Gastroesophageal sphincter (tissue), 4 donors: ENCODE measurements at regions not wholly inside any gene's neighbourhood (a gene's known extent, or its start where the extent isn't known, plus 50 kb on each side); places are given as distances from the start of the nearest gene placed in this dataset.

ENCODE experiments used
- ATAC-seq: fragments of 150-250 bp; one replicate; pipeline ENCODE4 v1.9.1; 2016; ENCODE audit warnings: mild to moderate bottlenecking, moderate library complexity
- H3K27ac ChIP-seq, 4 donors: fragments of 200-600 bp; sonication (generic) in 3 of 4; 1 replicate in 3 of 4; 2 replicates in 1 of 4; pipeline ENCODE4 v1.5.1; 2016 to 2019
- H3K27me3 ChIP-seq: fragments of 200-600 bp; sonication (generic); one replicate; pipeline ENCODE4 v1.5.1; 2019
- H3K36me3 ChIP-seq, 2 donors: fragments of 200-600 bp; sonication (generic); one replicate each; pipeline ENCODE4 v1.5.1; 2019; ENCODE audit warnings: control low read depth in 1 of 2
- H3K4me1 ChIP-seq, 3 donors: fragments of 200-600 bp; sonication (generic); 1 replicate in 2 of 3; 2 replicates in 1 of 3; pipeline ENCODE4 v1.5.1; 2016 to 2019; ENCODE audit warnings: control low read depth in 2 of 3
- H3K4me3 ChIP-seq, 2 donors: fragments of 200-600 bp; sonication (generic); one replicate each; pipeline ENCODE4 v1.5.1; 2019; ENCODE audit warnings: mild to moderate bottlenecking in 1 of 2, moderate library complexity in 1 of 2
- H3K9me3 ChIP-seq, 3 donors: fragments of 200-600 bp; sonication (generic); one replicate each; pipeline ENCODE4 v1.5.1; 2017 to 2019; ENCODE audit warnings: control low read depth in 2 of 3
- CTCF ChIP-seq, 4 experiments: fragments of 200-600 bp in 2 of 4; fragments of 450-650 bp in 2 of 4; sonication (generic) in 1 of 4; IDR thresholded peaks; one replicate each; pipeline ENCODE4 v1.5.1; 2017 to 2019; ENCODE audit warnings: antibody characterized with exemption in 4 of 4, mild to moderate bottlenecking in 2 of 4, moderate library complexity in 2 of 4
- EP300 ChIP-seq: sonication (generic); formaldehyde crosslinking; IDR thresholded peaks from one replicate; pipeline ENCODE4 v1.6.1; 2017; ENCODE audit warnings: antibody characterized with exemption, mild to moderate bottlenecking
- POLR2A ChIP-seq, 2 donors: fragments of 450-650 bp; IDR thresholded peaks; one replicate each; pipeline ENCODE4 v1.6.1; 2017; ENCODE audit warnings: antibody characterized with exemption in 2 of 2, mild to moderate bottlenecking in 2 of 2, moderate library complexity in 1 of 2
- POLR2AphosphoS5 ChIP-seq: sonication (generic); formaldehyde crosslinking; IDR thresholded peaks from one replicate; pipeline ENCODE4 v1.6.1; 2017; ENCODE audit warnings: antibody characterized with exemption
- WGBS, 2 donors: methylation state at CpG; one replicate each; pipeline ENCODE4 v1.1.5; 2018; ENCODE audit warnings: low coverage in 1 of 2; 5-methylcytosine and 5-hydroxymethylcytosine counted together

- Histone ChIP-seq H3K27me3 (no peaks in the 10 kb centered on the region), H3K4me3 (no peak overlapping the region), H3K27ac (no peak overlapping the region), H3K4me1 (peaks cover 0 to 10% (median 6%) of the 10 kb centered on the region in 3 donors), H3K9me3 (no peaks in the 10 kb centered on the region), H3K36me3 (no peaks in the 10 kb centered on the region)
- TF ChIP-seq EP300 (no peak), POLR2A (IDR thresholded peaks at IDR 0.05) (no peak), CTCF (IDR thresholded peaks at IDR 0.05) (no peak), POLR2AphosphoS5 (no peak)
- ATAC-seq: no peak
- WGBS, 2 donors: 73 to 85% methylated on average over 5 to 6 of the region's 16 CpGs
These were observed 103.9 kb upstream of the HDAC4 start for GRCh38 chr2:239504643-239505235.

GRCh38 chr2:239502430-239503186 is 101.8 kb upstream of the HDAC4 start:
- H3K36me3 ChIP-seq: no peaks in the 10 kb centered on the region
- H3K9me3 ChIP-seq: no peaks in the 10 kb centered on the region
- ATAC-seq: no peak
- no peak for TF ChIP-seq EP300
- TF ChIP-seq CTCF (IDR thresholded peaks at IDR 0.05): no peak
- no peak for TF ChIP-seq POLR2A (IDR thresholded peaks at IDR 0.05)
- TF ChIP-seq POLR2AphosphoS5: no peak
- WGBS, 2 donors: 85% methylated on average over 5 of the region's 19 CpGs; no CpG with 5 or more reads in 1 of the 2 donors
- H3K27me3 ChIP-seq: no peaks in the 10 kb centered on the region
- no peak overlapping the region for H3K27ac ChIP-seq
- peaks cover 0 to 22% (median 15%) of the 10 kb centered on the region in 3 donors for H3K4me1 ChIP-seq
- H3K4me3 ChIP-seq: no peak overlapping the region

- Histone ChIP-seq H3K4me3 (no peak overlapping the region), H3K27me3 (no peaks in the 10 kb centered on the region), H3K4me1 (peaks cover 0 to 22% (median 15%) of the 10 kb centered on the region in 3 donors), H3K36me3 (no peaks in the 10 kb centered on the region), H3K27ac (peak overlapping the region in 1 of 4 donors; percentile 36), H3K9me3 (no peaks in the 10 kb centered on the region)
- peak; percentile 15 for ATAC-seq
- TF ChIP-seq POLR2AphosphoS5 (no peak), CTCF (IDR thresholded peaks at IDR 0.05) (no peak), EP300 (no peak), POLR2A (IDR thresholded peaks at IDR 0.05) (no peak)
- 86 to 88% methylated on average over 5 to 10 of the region's 22 CpGs for WGBS, 2 donors
These were observed 100.0 kb upstream of the HDAC4 start for GRCh38 chr2:239500574-239501550.

- Histone ChIP-seq H3K36me3 (no peaks in the 10 kb centered on the region), H3K27me3 (no peaks in the 10 kb centered on the region), H3K4me3 (no peak overlapping the region), H3K4me1 (peaks cover 0 to 22% (median 15%) of the 10 kb centered on the region in 3 donors), H3K9me3 (no peaks in the 10 kb centered on the region), H3K27ac (peak overlapping the region in 2 of 4 donors; percentile 36 to 48)
- TF ChIP-seq POLR2AphosphoS5 (no peak), CTCF (IDR thresholded peaks at IDR 0.05) (no peak), EP300 (no peak), POLR2A (IDR thresholded peaks at IDR 0.05) (no peak)
- peak; percentile 14 for ATAC-seq
- WGBS, 2 donors: 20 to 53% methylated on average over 2 to 3 of the region's 13 CpGs
These were observed 99.1 kb upstream of the HDAC4 start for GRCh38 chr2:239499726-239500573.
